Endothelial cell of umbilical vein (primary cell): ENCODE measurements at regions not wholly inside any gene's neighbourhood (a gene's known extent, or its start where the extent isn't known, plus 50 kb on each side); places are given as distances from the start of the nearest gene placed in this dataset.

Experiments
- BruUV-seq: library from RNA; stranded (reverse); fragments of 400-500 nt; replicated peaks from 2 replicates; lab custom pipeline; 2021; lab: Mats Ljungman, UMichigan
- CTCF ChIA-PET: fragments of 300-600, 350-600 bp; sonication (Branson Sonifier 250); formaldehyde crosslinking; loops from one replicate; lab custom pipeline; 2021; ENCODE audit warnings: antibody characterized with exemption, inconsistent platforms; lab: Charles Lee
- POLR2A ChIA-PET: fragments of 300-600, 350-600 bp; sonication (Branson Sonifier 250); formaldehyde crosslinking; loops from one replicate; lab custom pipeline; 2021; ENCODE audit warnings: antibody characterized with exemption, inconsistent platforms; lab: Charles Lee
- DNase-seq: peaks from one replicate; pipeline ENCODE4 v3.0.0-alpha.2; 2011; ENCODE audit warnings: low read depth, low spot score
- FAIRE-seq: peaks from 2 replicates; lab custom pipeline; 2011; peaks lifted over from hg19 to GRCh38; lab: Jason Lieb, UNC
- H2AFZ ChIP-seq: 2 replicates; pipeline ENCODE4 v1.6.0; 2012; ENCODE audit warnings: low read depth, low read length, control low read depth, inconsistent platforms
- H3K27ac ChIP-seq: 2 replicates; pipeline ENCODE4 v1.5.1; 2011; ENCODE audit warnings: low read depth, mild to moderate bottlenecking, control low read depth, low read length, moderate library complexity; ENCODE audit not compliant: insufficient read depth
- H3K27me3 ChIP-seq, 2 experiments: 2 replicates each; pipeline versions ENCODE4 v1.6.0 to v1.6.1; 2011; ENCODE audit warnings: low read length in 2 of 2, mixed read lengths in 1 of 2; ENCODE audit not compliant: control insufficient read depth in 2 of 2, insufficient read depth in 2 of 2
- H3K36me3 ChIP-seq, 2 experiments: 2 replicates in 1 of 2; 3 replicates in 1 of 2; pipeline ENCODE4 v1.5.1; 2011; ENCODE audit warnings: low read length in 2 of 2, mild to moderate bottlenecking in 1 of 2, moderate library complexity in 1 of 2; ENCODE audit not compliant: control insufficient read depth in 2 of 2, insufficient read depth in 2 of 2; ENCODE audit errors: extremely low read depth in 1 of 2
- H3K4me1 ChIP-seq: 3 replicates; pipeline ENCODE4 v1.5.1; 2011; ENCODE audit warnings: mild to moderate bottlenecking, low read length; ENCODE audit not compliant: control insufficient read depth, insufficient read depth; ENCODE audit errors: extremely low read depth
- H3K4me2 ChIP-seq: 2 replicates; pipeline ENCODE4 v1.6.1; 2011; ENCODE audit warnings: low read length, control low read depth, mixed read lengths; ENCODE audit not compliant: insufficient read depth
- H3K4me3 ChIP-seq, 3 experiments: fragments of 200-600 bp in 1 of 3; sonication (generic), shearing (Covaris generic) in 1 of 3; replicated peaks in 1 of 3; 2 replicates each; pipeline ENCODE4 v1.5.1; 2011 to 2016; ENCODE audit warnings: control low read depth in 3 of 3, low read length in 3 of 3, mild to moderate bottlenecking in 2 of 3, inconsistent platforms in 1 of 3, low read depth in 1 of 3, moderate library complexity in 1 of 3; ENCODE audit not compliant: insufficient read depth in 1 of 3
- H3K79me2 ChIP-seq: 2 replicates; pipeline ENCODE4 v1.6.0; 2012; ENCODE audit warnings: low read length, inconsistent platforms; ENCODE audit not compliant: control insufficient read depth, insufficient read depth
- H3K9ac ChIP-seq: replicated peaks from 2 replicates; pipeline ENCODE3; 2011; ENCODE audit warnings: low read length, control low read depth; ENCODE audit not compliant: insufficient read depth; ENCODE audit errors: extremely low read depth
- H3K9me1 ChIP-seq: replicated peaks from 3 replicates; pipeline ENCODE4 v1.6.0; 2011; ENCODE audit warnings: mild to moderate bottlenecking, low read length; ENCODE audit not compliant: control insufficient read depth, insufficient read depth; ENCODE audit errors: extremely low read depth
- H3K9me3 ChIP-seq: replicated peaks from 2 replicates; pipeline ENCODE4 v1.5.1; 2012; ENCODE audit warnings: low read length, inconsistent platforms; ENCODE audit not compliant: control insufficient read depth, insufficient read depth
- H4K20me1 ChIP-seq: replicated peaks from 2 replicates; pipeline ENCODE3; 2011; ENCODE audit warnings: mild to moderate bottlenecking, low read length; ENCODE audit not compliant: control insufficient read depth, insufficient read depth; ENCODE audit errors: extremely low read depth
- EZH2 ChIP-seq: IDR thresholded peaks from 2 replicates; pipeline ENCODE4 v1.6.1; 2012; ENCODE audit warnings: borderline replicate concordance, low read depth, mild to moderate bottlenecking, moderate library complexity, low read length, inconsistent platforms; ENCODE audit not compliant: severe bottlenecking
- FOS ChIP-seq: IDR thresholded peaks from 2 replicates; pipeline ENCODE4 v1.6.1; 2011; ENCODE audit warnings: mild to moderate bottlenecking, low read length, moderate library complexity, borderline replicate concordance; ENCODE audit not compliant: insufficient read depth
- GATA2 ChIP-seq: IDR thresholded peaks from 2 replicates; pipeline ENCODE4 v1.7.0; 2011; ENCODE audit warnings: low read depth, mild to moderate bottlenecking, moderate library complexity, mixed read lengths, low read length; ENCODE audit not compliant: insufficient read length, insufficient read depth
- JUN ChIP-seq: IDR thresholded peaks from 2 replicates; pipeline ENCODE4 v1.6.1; 2011; ENCODE audit warnings: borderline replicate concordance, low read depth; ENCODE audit not compliant: insufficient read length, insufficient read depth
- MAX ChIP-seq: IDR thresholded peaks from 2 replicates; pipeline ENCODE4 v1.6.1; 2011; ENCODE audit not compliant: insufficient read depth, insufficient read length
- MYC ChIP-seq: IDR thresholded peaks from one replicate; pipeline ENCODE4 v1.6.1; 2011; ENCODE audit warnings: mild to moderate bottlenecking, low read depth, low read length
- POLR2A ChIP-seq: IDR thresholded peaks from 2 replicates; pipeline ENCODE4 v1.6.1; 2012; ENCODE audit warnings: low read depth, mild to moderate bottlenecking, control low read depth, low read length
- POLR2AphosphoS5 ChIP-seq: IDR thresholded peaks from 2 replicates; pipeline ENCODE4 v1.6.1; 2012; ENCODE audit warnings: low read depth, mild to moderate bottlenecking, control low read depth, low read length, moderate library complexity; ENCODE audit not compliant: insufficient read depth
- dilution Hi-C: fragments of 300-500 bp; cut with MboI; formaldehyde crosslinking; loops from one replicate; pipeline ENCODE4 v1.15.0; 2019; ENCODE audit warnings: low sequenced_read_pairs; ENCODE audit not compliant: extremely low pct_ligation_motif_present
- intact Hi-C: fragments of 100-400 bp; cut with micrococcal nuclease; formaldehyde crosslinking; loops from one replicate; pipeline ENCODE4 v1.10.0; 2022
- TF ChIP-seq, protein P1 (sequence below), 2 donors: IDR thresholded peaks; 1 replicate in 1 of 2; 2 replicates in 1 of 2; pipeline ENCODE4 v1.5.1; 2011; ENCODE audit warnings: low read length in 2 of 2, mild to moderate bottlenecking in 2 of 2, moderate library complexity in 2 of 2, control low read depth in 1 of 2, inconsistent platforms in 1 of 2, low read depth in 1 of 2; ENCODE audit not compliant: insufficient read depth in 1 of 2; ENCODE audit errors: extremely low read depth in 1 of 2

GRCh38 chr2:133668547-133668946 lies 100.3 kb upstream of the NCKAP5 start:
- Histone ChIP-seq H3K4me1 (peaks cover 10% of the 10 kb centered on the region), H3K27ac (no peak overlapping the region), H3K4me2 (no peak overlapping the region), H4K20me1 (no peaks in the 10 kb centered on the region), H2AFZ (no peak overlapping the region), H3K27me3 (no peaks in the 10 kb centered on the region), H3K9ac (no peak overlapping the region), H3K79me2 (no peaks in the 10 kb centered on the region), H3K4me3 (no peak overlapping the region), H3K36me3 (no peaks in the 10 kb centered on the region), H3K9me1 (no peaks in the 10 kb centered on the region), H3K9me3 (no peaks in the 10 kb centered on the region)
- ChIA-PET CTCF (no interaction called here), POLR2A (no interaction called here)
- TF ChIP-seq MAX = no peak
- TF ChIP-seq, protein P1, sequence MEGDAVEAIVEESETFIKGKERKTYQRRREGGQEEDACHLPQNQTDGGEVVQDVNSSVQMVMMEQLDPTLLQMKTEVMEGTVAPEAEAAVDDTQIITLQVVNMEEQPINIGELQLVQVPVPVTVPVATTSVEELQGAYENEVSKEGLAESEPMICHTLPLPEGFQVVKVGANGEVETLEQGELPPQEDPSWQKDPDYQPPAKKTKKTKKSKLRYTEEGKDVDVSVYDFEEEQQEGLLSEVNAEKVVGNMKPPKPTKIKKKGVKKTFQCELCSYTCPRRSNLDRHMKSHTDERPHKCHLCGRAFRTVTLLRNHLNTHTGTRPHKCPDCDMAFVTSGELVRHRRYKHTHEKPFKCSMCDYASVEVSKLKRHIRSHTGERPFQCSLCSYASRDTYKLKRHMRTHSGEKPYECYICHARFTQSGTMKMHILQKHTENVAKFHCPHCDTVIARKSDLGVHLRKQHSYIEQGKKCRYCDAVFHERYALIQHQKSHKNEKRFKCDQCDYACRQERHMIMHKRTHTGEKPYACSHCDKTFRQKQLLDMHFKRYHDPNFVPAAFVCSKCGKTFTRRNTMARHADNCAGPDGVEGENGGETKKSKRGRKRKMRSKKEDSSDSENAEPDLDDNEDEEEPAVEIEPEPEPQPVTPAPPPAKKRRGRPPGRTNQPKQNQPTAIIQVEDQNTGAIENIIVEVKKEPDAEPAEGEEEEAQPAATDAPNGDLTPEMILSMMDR (IDR thresholded peaks at IDR 0.05; ENCODE audit: extremely low read depth in 1 of 2, insufficient read depth in 1 of 2, low read depth in 1 of 2, low read length in 2 of 2) = no peak
- no peak for TF ChIP-seq EZH2
- no peak for TF ChIP-seq GATA2
- TF ChIP-seq POLR2A = no peak
- no peak for TF ChIP-seq POLR2AphosphoS5
- TF ChIP-seq JUN = no peak
- TF ChIP-seq MYC = no peak
- TF ChIP-seq FOS = no peak
- DNase-seq = no peak
- no peak for FAIRE-seq
- dilution Hi-C loops = no loop called here
- intact Hi-C loops = no loop called here
- BruUV-seq = no TSS peak
